Inflammatory macrophage treated with lipopolysaccharide for 1 hour (primary cell): ENCODE measurements at regions not wholly inside any gene's neighbourhood (a gene's known extent, or its start where the extent isn't known, plus 50 kb on each side); places are given as distances from the start of the nearest gene placed in this dataset.

Experiments
- DNase-seq, 2 donors: peaks; one replicate each; pipeline ENCODE4 v3.0.0-alpha.2; 2020 to 2022

DNA sequence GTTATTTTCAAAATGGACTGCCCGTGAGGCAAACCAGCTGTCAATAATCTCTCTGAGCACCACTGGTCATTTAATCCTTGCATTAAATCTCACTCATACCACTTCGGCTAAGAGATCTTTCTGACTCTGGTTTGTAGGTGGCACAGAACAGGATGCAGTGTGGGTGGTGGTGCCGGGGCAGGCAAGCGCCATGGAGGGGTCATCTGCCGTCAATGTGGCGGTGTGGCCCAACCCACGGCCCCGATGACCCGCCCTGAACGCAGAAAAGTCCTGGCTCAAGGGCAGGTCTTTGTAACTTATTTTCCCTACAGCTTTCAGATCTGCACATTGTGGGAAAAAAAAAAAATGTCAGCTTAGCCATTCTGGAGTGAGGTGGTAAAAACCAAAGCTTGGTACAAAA is 73.2 kb upstream of the MGMT start:
- DNase-seq = no peak

DNA sequence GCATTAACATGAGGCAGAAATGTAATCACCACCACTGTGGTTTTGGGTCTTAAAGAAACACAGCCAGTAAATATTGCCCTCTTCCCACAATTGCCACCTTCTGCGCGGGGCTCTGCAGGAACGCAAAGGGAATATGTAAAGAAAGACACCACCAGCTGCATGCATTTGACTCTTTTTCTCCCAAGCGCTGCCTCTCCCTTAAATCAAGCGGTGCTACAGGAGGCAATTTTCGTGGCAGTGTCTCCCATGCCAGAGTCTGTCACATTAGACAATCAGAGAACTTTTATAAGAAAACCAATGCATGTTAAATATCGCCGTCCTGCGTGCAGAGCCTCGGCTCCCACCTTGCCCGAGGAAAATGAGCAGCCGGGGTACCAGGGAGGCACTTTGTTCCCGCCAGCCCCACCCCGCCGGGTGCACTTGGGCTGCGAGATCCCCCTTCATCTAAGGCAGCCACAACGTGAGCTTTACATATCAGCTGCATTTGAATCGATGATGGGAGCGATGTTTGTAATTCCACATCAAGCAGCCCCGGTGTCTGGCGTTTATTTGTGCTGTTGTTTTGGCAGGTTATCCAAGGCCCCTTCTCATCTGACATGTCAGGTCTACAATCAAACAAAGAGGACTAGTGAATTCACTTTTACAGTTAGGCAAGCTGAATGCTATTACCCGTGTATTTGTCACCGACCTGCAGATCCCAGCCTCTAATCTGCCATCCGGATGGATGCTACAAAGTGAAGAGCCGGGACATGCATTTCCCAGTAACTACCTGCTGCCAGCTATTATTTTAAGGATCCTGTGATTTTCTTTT is 72.3 kb upstream of the MGMT start:
- DNase-seq = no peak

DNA sequence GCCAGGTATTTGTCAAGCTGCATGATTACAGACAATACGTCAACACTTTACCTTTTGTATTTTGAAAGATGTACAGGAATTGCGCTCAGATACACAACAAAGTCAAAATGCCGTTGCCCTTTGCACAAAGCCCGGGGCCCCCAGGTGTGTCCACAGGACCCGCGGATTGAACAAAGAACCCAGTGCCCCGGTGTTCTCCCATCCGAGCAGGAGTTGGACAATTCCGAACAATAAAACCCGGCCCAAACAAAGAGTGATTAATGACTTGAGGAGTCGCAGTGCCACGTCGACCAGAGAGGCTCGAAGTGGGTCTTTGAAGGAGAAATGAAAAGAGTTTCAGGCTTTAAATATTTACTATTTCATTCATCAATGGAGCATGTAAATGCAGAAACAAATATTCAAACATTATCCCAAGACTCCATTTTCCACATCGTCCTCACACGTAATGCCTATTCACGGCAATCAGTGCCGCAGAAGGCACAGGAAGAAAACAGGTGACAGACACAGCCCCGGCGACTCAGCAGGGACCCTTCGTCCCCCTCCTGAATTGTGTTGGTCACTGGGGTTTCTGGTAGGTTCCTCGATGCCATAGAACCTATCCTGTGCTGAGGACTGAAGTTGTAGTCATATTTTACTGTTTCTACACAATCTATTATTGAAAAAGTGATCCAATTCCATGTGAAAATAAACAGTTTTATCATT is 70.9 kb upstream of the MGMT start:
- DNase-seq = no peak

- DNase-seq = no peak
These were observed 69.7 kb upstream of the MGMT start for GRCh38 chr10:129397198-129397974.

GRCh38 chr10:129398711-129399141 is 68.3 kb upstream of the MGMT start:
- no peak for DNase-seq

DNA sequence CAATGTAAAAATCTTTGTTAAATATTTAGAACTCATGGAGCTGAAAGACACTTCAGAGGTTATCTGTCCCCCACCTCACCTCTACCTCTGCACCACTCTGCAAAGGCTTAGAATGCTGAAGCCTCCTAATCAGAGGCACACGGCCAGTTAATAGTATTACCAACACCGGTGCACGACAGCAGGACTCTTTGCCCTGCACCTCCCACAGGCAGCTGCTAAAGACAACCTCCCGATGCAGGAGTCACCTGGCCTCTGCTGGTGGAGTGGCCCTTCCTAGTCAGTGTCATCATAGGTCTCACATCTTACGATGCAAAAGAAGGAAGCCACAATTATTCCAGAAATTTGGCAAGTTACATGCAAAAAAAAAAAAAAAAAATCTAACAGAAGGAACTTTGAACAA is 66.6 kb upstream of the MGMT start:
- DNase-seq = no peak

GRCh38 chr10:129402459-129402858 is 64.6 kb upstream of the MGMT start:
- DNase-seq = no peak

DNA sequence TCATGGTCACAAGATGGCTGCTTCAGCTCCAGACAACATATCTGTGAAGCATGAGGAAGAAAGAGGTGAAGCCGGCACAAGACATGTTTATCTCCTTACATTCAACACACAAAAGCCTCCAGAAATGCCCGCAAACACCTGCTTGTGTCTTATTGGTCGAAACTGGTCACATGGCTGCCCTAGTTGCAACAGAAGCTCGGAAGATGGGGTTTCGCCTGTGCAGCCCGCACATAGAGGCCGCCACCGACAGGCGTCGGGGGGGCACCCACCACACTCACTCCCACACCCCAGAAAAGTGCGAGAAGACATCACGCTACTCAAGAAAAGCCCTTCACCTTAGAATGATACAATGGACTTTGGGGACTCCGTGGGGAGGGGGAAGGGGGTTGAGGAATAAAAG is 63.0 kb upstream of the MGMT start:
- no peak for DNase-seq

DNA sequence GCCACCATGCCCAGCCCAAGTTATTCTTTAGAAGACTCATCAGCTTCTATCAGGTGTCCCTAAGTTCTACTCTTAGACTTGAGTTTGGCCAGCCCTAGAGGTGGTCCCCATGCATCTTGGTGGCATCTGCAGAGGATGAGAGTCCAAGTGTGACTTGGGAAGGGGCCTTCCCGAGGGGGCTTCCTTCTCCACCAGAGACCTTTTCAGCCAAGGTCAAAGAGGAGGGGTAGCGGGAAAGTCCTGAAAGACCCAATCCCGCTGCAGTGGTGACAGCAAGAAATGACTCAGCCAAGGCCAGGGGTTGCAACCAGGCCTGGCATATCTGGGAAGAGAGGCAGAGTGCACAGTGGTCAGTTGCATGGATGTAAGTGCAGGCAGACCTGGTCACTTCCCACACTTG is 61.7 kb upstream of the MGMT start:
- DNase-seq = no peak

- no peak for DNase-seq
These were observed 56.2 kb upstream of the MGMT start for GRCh38 chr10:129410688-129411392.

DNA sequence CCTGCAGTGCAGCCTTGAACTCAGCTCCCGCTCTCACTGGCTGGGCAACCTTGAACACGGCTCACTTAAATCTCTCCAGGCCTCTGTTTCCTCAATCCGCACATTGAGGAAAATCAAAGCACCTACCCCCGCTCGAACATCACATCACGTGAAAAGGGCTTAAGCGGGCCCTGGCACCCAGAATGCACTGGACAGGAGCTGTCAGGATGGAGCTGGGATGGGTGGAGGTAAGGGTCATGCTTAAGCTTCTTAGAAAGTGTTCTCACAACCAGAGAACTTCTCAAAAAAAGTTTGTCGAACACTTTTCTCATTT is 55.7 kb upstream of the MGMT start:
- DNase-seq = no peak

- DNase-seq = no peak
These were observed 55.3 kb upstream of the MGMT start for GRCh38 chr10:129411772-129412171.

DNA sequence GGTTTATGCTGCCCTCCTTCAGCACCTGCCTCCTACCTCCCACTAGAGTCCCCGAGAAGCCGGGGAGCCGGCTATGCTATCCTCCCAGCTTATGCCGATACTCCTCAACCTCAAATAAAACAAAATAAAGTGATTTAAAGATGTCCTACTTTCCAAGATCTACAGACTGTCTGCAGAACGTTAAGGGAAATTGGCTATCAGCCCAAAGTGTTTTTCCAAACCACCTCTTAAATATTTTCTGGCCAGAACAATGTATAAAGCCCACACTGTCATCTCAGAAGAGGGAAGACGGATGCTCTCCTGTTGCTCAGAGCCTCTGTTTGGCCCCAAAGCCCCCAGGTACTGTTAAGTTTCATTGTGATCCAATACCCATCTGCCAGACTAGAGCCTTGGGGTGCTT is 54.0 kb upstream of the MGMT start:
- DNase-seq = no peak

- no peak for DNase-seq
These were observed 51.6 kb upstream of the MGMT start for GRCh38 chr10:129415215-129416140.

DNA sequence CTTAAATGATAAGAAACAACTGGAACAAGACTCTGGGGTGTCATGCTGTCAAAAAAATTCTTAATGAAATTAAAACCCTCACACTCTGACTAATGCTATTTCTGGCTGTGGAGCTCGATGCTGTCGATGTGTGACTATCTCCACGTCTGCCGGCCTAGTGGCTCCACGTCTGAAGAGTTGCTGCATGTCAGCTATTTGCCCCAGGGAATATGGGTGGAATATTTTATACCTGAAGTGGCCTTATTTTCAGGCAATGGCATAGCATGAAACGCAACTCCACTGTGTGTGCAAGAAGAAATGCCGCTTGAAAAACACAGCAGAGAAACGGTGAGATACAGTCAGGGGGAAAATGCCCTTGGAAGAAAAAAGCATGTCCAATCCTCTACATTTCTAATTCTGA is 50.9 kb upstream of the MGMT start:
- no peak for DNase-seq

GRCh38 chr10:129416956-129417765 is 49.9 kb upstream of the MGMT start:
- no peak for DNase-seq
